GM19438 (cell line): ENCODE measurements at regions not wholly inside any gene's neighbourhood (a gene's known extent, or its start where the extent isn't known, plus 50 kb on each side); places are given as distances from the start of the nearest gene placed in this dataset.

Experiments used
- ATAC-seq: cut with Tn5 transposase; IDR thresholded peaks from one replicate; pipeline ENCODE4 v1.9.1; 2021; ENCODE audit warnings: low read depth; ENCODE audit not compliant: unreplicated experiment

DNA sequence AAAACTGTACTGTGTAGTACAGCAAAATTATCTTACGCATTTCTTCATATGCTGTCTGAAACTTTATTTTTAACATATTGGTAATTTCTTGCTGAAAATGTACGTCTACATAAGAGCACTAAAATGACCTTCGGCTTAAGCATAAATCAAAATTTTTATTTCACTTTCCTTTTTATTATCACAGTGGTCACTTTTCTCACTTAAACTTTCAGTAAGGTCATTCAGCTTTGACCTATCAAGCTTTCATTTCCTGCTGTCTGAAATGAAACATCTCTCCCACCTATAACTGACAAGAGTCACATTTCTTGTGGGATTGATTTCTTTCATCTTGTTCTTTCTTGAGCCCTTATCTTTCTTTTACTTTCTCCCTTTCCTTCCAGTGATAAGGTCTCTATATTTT is 2212.7 kb upstream of the PCDH20 start:
- no peak for ATAC-seq

DNA sequence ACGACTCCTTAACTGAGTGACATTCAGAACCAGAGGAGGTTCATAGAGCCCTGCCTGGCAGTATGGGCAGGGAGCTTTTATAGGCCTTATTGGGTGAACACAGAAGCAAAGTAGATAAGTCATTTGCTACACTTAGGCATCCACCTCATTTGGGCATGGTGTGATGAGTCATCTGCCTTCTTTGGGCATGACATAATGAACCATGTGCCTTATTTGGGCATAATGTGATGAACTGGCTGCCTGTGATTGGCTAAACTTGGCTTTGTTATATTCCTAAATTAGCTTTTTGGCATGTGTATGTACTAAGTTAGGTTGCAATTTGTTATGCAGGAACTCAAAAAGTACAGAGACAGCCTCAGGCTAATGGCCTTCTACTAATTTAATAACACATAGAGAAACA is 2210.2 kb upstream of the PCDH20 start:
- no peak for ATAC-seq

DNA sequence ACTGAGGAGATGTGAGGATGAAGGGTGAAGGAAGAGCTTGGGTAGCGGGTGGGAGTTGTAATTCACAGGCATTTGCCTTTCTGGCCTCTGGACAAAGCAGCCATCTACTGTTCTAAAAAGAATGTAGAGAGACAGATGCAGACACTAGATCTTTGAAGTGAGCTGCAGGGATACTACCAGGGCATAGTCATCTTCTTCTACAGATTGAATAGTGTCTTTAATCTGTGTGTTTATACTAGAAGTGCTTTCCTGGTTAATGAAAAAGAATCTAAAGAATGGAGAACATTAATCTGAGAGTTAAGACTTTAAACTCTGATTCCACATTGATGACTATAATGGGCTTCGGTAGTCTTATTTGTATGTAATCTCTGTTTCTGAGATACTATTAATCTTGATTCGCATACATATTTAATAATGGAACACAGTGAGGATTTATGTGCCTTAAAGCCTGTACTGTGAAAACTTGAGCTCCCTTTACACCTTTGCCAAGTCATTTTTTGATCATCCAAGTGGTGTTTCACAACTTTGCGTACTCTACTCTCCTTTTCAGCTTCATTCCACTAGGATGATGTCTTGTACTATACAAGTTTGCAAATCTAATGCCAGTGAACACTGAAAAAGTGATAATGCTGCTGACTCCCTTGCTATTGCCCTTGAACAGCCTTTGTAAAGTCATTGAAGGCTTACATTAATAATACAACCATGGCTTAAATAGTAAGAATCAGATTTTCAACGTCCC is 2199.4 kb upstream of the PCDH20 start:
- ATAC-seq: no peak

DNA sequence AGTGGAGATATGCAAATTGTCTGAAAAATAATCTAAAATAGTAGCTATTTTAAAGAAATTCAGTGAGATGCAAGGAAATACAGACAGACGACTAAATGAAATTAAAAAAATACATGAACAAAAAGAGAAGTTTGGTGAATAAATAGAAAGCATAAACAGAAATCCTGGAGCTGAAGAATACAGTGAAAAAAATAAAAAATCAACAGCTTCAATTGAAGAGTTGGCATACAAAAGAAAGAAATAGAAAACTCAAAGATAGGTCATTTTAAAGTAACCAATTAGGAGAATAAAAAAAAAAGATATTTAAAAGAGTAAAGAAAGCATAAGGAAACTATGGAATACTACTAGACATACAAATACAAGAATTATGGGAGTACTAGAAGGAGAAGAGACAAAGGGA is 2191.5 kb upstream of the PCDH20 start:
- no peak for ATAC-seq

DNA sequence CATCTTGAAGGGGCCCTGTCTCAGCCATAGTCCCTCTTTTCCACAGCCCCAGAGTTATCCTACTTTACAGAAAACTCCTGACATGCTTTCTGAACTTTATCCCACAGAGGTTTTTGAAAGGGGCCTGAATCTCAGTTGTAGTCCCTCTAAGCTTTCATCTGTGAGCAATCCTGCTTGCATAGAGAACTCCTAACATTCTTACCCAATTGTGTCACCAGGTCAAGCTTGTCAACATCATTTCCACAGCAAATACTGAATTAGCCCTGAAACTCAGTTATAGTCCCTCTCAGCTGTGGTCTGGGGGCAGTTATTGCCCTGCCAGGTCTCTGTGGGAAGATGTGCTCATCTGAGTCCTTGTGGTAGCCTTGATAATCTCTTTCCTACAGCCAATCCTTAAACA is 2190.3 kb upstream of the PCDH20 start:
- no peak for ATAC-seq

DNA sequence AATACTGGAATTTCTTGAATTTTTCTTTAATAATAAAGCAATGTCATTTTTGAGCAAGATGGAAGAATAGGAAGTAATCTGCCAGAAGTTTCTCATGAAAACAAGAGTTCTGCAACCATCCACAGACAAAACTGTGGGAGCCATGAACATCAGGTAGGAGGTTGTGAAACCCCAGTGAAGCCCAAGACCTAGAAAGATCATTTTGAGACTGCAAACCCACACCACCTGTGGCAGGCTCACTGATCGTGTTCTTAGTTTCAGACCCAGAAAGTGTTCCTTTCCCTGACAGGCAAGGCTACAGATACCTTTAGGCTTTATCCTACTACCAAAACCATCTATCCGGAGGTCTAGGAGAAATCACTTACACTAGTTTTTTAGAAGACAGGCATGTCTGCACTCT is 2189.8 kb upstream of the PCDH20 start:
- ATAC-seq: no peak

DNA sequence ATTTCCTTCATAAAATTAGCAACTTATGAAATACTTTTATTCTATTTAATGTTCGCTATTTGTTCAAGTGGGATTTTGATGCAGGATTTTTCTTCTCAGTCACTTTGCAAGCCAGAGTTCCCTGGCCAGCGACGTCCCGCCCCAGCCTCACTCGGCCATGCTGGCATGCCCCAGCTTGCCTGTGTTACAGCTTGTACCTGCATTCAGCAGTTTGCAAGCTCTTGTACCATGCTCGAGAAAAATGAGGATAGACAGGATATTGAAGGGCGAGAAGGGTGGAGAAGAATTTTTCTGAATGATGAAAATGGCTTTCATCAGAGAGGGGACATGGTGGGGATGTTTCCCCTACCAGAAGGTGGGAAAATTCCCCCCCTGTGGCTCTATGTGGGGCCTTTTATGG is 2180.2 kb upstream of the PCDH20 start:
- ATAC-seq: no peak

DNA sequence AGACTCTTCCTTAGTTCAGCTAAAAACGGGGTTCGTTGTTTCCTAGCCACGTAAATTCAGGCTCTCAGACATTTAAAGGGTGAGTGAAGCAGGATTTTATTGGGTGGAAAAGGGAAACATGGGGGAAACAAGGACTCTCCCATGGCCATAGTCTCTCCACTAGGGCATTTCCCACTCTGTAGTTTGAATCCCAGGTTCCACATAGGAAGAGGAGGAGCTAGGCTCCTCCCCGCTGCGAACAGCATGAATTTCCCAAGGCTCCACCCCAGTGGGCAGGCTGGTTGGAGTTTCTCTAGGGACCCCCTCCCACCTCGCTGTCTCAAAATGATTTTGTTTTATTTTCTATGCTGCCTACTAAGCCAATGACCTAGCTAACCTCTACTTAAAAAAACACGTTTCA is 2170.8 kb upstream of the PCDH20 start:
- no peak for ATAC-seq

DNA sequence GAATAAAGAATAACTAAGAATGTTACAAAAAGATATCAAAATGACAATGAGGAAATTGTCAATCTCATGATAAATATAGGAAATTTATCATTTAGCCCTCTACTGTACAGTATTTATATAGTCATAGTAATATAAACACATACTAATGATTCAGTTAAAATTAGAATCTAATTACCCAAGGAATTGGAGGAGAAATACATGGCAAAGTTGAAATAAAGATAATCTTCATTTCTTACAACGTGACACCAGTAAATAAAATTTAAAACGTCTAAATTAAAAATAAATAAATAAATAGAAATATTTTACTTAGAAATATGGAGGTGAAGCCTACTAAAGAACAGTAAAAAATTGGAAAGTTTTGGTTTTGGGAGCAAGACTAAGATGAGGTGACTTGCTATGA is 2163.1 kb upstream of the PCDH20 start:
- ATAC-seq: no peak

DNA sequence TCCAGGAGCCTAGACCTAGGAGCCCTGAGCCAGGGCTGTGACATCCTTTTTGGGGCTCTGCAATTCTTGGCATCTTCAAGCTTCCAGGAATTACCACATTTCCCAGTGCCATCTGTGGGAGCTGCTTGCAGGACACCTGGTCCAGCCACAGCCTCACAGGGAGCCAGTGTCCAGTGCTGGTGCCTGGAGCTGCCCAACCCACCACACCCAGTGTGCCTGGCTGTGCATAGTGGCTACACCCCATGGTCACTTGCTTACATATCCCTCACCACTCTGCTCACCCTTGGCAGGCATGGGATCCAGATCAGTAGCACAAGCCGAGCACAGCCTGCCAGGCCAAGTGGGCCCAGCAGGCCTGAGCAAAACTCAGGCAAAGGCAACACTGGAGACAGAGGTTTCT is 2151.4 kb upstream of the PCDH20 start:
- no peak for ATAC-seq

DNA sequence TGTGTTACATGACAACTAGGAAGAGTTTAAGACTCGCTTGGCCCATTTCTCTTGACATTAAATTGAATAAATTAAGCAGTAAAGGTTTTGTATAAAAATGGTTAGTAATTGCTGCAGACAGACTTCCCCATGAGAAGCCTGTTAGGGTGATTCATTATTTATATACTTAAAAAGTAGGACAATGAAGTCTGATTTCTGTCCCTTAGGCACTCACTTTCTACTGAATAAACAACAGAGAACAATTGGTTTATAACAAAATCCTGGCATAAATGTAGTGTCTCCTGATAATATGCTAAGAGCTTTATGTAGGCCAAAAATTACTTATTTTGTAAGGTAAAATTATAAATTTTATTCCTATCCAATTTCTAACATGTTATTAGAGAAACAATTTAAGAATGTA is 2138.5 kb upstream of the PCDH20 start:
- no peak for ATAC-seq

DNA sequence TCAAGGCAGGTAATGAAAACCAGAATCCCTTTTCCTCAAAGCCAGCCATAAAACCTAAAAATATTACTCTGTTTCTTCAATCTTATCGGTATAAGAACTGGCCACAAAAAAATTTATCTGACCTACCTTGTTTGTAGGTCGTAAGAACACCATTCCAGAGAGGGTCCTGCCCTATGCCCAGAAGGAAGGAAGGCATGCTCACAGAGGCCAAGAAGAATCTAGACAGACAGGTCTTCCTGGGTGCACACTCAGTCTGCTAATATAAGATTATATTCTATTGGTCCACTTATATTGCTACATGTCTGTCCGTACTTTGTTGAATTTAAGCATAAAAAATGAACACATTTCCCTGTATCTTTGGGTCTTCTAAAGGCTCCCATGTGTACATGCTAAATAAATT is 2136.1 kb upstream of the PCDH20 start:
- no peak for ATAC-seq

DNA sequence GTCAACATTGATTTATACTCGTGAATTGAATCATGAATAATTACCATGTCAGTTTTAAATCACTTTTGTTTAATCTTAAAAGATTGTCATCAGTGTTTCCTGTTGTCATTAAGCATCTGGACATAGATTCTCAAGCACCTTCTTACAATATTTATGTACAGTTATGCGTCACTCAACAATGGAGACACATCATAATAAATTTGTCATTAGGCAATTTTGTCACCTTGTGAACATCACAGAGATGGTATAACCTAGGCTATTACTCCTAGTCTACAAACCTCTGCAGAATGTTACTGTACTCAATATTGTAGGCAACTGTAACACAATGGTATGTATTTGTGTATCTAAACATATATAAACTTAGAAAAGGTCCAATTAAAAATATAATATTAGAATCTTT is 2130.9 kb upstream of the PCDH20 start:
- no peak for ATAC-seq

DNA sequence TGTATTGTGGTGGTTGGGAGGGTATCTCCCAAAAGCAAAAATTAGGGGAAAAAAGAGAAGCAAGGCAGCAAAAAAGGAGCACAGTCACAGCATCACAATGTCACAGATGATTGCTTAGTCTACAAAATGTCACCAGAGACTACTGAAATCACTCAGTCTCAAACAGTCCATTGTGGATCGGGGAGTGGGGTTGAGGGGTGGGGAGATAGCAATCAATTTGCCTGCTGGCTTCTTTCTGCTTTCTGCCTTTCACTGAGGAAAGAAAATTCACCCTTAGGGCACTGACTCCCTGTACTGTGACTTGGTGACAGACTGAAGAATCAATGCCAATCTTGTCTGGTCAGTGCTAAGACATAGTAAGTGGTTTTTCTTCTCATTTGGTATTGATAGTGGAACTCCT is 2127.1 kb upstream of the PCDH20 start:
- ATAC-seq: no peak

DNA sequence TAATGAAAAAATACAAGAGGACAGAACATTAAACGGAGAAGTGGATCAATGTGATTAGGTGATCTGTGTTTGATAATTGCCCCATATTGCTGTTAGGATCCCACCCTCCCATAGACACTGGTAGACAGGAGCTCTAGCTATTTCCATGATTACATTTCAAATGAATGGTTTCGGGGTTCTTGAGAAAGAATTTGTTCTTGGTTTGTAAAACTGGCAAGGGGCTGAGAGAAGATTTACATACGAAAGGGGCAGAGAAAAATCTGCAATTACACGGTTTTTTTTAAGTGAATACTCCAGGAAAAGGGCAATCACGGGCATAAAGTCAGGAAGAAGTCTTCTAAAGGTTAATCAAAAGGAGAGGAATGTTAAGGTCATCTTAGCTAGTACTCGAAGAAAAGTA is 2125.7 kb upstream of the PCDH20 start:
- ATAC-seq: no peak

DNA sequence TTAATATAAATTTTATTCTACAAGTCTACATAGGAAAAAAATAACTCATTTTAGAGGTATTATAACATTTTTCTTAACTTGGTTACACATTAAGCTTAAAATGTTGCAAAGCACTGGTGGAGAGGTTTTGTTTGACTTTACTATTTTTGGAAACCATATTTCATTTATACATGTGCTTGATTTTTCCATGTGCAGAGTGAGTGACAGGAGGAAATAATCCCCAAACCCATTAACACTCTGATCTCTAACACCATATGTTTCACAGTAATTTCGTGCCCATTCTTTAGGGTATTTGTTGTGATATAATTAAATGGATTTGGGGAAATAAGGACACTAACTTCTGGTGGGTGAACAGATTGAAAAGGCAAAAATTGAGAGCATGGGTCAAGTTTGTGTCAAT is 2124.4 kb upstream of the PCDH20 start:
- ATAC-seq: no peak

DNA sequence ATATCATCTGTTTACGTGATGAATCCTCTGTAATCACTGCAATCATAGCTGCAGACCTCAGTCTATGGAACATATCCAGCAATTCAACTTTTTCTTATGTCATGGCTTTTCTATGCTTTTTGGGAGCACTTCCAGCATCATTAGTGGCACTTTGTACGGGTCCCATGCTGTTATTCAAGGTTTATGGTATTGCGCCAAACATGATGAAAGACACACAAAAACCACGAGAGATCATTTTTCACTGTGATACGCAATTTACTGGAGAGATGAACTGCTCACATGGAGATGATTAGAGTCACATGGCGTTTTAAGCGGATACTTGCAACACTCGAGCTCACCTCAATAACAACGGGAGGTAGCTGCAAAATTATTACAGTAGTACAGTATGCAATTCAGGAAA is 2101.7 kb upstream of the PCDH20 start:
- no peak for ATAC-seq

DNA sequence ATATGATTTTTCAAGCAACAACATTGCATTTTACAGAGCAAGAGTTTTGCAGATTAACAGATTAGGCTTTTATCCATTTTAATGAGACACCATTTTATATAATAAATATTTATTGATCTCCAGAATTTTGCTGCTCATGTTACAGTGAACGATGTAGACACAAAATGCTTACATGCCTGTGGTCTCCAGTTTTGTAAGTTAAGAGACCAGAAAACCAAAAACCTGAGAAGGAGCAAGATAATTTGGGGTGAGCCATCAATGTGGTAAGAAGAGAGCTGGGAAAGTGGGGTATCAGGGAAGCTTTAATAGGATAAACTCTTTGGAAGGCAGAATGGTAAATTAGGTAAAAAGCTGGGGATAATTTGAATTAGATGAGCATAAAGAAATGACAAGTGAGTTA is 2100.5 kb upstream of the PCDH20 start:
- ATAC-seq: no peak

DNA sequence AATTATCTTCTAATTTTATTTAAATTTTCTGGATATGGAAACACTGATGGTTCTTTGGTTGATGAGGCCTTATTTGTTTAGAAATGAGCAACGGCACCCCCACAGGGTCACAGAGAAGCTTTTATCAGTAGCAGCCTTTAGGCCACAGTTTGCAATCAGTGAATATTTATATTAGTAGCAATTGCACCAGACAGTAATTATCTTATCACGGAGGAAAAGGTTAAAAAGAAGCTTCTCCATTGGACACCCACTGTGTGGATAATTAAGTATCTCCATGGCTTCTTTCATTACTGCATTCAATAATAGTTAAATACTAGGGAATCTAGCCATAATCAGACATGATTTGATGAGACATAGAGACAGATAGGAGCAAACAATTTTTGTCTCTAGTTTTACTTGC is 2099.2 kb upstream of the PCDH20 start:
- no peak for ATAC-seq

DNA sequence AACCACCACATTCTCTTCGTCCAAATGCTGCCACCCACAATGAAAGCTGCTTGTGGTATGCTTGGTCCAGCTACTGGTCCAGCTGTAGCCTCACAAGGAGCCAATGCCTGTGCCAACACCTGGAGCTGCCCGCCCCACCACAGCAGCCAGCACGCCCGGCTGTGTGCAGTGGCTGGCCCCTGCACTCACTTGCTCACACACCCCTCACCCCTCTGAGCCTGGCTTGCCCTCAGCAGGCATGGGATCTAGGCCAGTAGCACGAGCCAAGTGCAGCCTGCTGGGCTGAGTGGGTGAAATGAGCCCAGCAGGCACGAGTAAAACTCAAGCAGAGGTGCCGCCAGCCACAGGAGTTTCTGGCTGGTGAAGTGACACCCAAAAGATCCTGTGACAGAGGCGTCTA is 2096.4 kb upstream of the PCDH20 start:
- no peak for ATAC-seq

DNA sequence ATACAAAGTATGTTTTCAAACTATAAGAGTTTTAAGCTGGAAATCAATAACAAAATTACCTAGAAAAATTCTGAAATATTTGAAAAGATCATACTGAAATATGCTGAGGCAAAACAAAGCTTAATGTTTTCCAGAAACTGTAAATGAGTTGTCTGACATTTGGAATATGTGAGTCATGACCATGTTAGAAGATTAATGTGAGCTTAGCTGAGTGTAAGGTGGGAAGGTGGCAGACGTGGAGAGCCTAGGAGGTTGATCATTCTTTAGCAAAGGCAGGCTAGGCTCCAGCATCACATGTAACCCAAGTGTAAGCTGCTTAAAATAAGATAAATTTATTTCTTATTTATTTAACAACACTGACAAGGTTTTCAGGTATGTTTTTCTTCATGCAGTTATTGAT is 2086.1 kb upstream of the PCDH20 start:
- ATAC-seq: no peak

DNA sequence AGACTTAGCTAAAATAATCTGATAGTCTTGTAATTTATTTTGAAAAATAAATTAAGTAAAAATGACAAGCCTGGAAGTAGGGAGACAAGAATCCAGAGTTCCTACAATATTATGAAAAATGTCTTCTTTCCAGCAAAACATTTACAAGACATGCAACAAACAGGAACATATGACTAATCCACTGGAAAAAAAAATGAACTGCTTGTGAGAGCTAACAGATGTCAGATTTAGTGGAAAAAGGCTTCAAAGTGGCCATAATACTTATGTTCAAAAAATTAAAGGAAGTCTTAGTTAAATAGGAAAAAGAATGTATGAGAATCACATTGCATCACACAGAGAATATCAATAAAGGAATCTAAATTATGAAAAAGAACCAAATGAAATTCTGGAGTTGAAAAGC is 2082.0 kb upstream of the PCDH20 start:
- ATAC-seq: no peak

DNA sequence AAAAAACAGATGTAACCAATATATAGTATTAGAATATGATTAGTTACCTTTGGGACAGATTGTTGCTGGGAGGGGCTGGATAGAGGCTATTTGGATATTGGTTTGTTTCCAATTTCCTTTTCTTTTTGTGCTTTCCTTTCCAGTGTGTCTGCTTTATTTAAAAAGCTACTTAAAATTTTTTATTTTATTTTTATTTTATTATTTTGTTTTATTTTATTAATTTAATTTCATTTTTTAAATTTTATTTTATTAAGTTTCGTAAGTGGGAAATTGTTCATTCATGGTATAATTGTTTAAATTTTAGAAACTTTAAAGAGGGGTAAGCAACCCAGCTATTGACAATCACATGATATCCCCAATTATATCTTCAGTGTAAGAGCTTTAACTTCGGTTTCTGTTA is 2077.0 kb upstream of the PCDH20 start:
- no peak for ATAC-seq
